ENCODE measurements at regions not wholly inside any gene's neighbourhood (a gene's known extent, or its start where the extent isn't known, plus 50 kb on each side); places are given as distances from the start of the nearest gene placed in this dataset.

DNA sequence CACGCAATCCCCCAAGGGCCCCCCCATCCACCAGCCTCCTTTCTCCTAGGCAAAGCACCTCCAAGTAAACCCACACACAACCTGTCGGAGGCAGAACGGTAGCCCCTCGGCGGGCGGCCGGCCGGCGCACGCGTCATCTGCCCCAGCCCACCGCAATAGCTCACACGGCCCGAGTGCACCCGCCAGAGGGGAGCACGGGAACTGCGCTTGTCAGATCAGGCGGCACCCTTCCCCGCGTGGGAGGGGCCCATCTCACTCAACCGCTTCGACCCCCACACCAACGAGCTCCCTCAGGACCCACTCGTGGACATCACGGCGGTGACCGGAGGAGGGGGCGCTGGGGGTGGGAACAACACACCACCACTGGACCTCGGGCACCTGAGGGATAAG lies 767.9 kb upstream of the DEFB115 start:
- TF ChIP-seq POLR2A (IDR thresholded peaks at IDR 0.05) (no peak), POLR2AphosphoS5 (IDR thresholded peaks at IDR 0.05) (no peak)
- TF ChIP-seq, protein P1, sequence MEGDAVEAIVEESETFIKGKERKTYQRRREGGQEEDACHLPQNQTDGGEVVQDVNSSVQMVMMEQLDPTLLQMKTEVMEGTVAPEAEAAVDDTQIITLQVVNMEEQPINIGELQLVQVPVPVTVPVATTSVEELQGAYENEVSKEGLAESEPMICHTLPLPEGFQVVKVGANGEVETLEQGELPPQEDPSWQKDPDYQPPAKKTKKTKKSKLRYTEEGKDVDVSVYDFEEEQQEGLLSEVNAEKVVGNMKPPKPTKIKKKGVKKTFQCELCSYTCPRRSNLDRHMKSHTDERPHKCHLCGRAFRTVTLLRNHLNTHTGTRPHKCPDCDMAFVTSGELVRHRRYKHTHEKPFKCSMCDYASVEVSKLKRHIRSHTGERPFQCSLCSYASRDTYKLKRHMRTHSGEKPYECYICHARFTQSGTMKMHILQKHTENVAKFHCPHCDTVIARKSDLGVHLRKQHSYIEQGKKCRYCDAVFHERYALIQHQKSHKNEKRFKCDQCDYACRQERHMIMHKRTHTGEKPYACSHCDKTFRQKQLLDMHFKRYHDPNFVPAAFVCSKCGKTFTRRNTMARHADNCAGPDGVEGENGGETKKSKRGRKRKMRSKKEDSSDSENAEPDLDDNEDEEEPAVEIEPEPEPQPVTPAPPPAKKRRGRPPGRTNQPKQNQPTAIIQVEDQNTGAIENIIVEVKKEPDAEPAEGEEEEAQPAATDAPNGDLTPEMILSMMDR (IDR thresholded peaks at IDR 0.05): no peak

Data from breast epithelium (tissue), 3 donors.